ENCODE measurements at regions not wholly inside any gene's neighbourhood (a gene's known extent, or its start where the extent isn't known, plus 50 kb on each side); places are given as distances from the start of the nearest gene placed in this dataset.

DNA sequence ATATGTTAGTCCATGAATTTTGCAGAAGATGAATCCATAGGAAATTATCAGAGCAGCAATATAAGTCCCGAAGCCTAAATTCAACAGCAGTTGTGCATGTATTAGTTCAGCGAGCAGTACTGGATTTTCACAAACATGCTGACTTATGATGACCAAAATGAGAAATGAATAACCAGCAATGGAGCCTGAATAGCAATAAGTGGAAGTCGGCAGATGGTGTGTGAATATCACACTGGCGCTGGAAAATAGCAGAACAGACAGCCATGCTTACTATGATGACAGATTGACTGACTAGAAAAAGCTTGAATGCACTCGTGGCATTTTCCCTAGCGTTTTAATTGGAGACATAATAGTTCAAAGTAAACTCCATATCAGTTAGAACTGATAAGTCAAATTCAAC, 1114.5 kb downstream of the DSC3 start:
- no peak for DNase-seq (ENCODE audit: low read depth in 2 of 2)
- TF ChIP-seq, protein P1, sequence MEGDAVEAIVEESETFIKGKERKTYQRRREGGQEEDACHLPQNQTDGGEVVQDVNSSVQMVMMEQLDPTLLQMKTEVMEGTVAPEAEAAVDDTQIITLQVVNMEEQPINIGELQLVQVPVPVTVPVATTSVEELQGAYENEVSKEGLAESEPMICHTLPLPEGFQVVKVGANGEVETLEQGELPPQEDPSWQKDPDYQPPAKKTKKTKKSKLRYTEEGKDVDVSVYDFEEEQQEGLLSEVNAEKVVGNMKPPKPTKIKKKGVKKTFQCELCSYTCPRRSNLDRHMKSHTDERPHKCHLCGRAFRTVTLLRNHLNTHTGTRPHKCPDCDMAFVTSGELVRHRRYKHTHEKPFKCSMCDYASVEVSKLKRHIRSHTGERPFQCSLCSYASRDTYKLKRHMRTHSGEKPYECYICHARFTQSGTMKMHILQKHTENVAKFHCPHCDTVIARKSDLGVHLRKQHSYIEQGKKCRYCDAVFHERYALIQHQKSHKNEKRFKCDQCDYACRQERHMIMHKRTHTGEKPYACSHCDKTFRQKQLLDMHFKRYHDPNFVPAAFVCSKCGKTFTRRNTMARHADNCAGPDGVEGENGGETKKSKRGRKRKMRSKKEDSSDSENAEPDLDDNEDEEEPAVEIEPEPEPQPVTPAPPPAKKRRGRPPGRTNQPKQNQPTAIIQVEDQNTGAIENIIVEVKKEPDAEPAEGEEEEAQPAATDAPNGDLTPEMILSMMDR (IDR thresholded peaks at IDR 0.05; ENCODE audit: low read depth, low read length), result no peak
- no peak overlapping the region for H3K4me3 ChIP-seq (replicated peaks in 1 of 2; ENCODE audit: low read depth in 2 of 2, low read length in 2 of 2)

DNA sequence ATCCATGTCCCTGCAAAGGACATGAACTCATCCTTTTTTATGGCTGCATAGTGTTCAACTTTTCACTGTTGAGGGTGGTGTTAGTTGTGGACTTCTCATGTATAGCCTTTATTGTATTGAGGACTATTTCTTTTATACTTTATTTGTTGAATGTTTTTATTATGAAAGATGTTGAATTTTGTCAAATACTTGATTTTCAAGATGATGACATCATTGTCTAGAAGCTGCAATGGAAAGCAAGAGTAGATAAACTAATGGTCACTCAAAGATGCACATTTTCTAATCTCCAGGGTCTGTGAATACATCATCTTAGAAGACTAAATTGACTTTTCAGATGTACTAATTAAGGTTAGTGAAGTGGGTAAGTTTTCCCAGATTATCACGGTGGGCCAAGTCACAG, 1117.0 kb downstream of the DSC3 start:
- DNase-seq (ENCODE audit: low read depth in 2 of 2), result no peak
- no peak overlapping the region for H3K4me3 ChIP-seq (replicated peaks in 1 of 2; ENCODE audit: low read depth in 2 of 2, low read length in 2 of 2)
- TF ChIP-seq, protein P1 (IDR thresholded peaks at IDR 0.05; ENCODE audit: low read depth, low read length), result no peak

DNA sequence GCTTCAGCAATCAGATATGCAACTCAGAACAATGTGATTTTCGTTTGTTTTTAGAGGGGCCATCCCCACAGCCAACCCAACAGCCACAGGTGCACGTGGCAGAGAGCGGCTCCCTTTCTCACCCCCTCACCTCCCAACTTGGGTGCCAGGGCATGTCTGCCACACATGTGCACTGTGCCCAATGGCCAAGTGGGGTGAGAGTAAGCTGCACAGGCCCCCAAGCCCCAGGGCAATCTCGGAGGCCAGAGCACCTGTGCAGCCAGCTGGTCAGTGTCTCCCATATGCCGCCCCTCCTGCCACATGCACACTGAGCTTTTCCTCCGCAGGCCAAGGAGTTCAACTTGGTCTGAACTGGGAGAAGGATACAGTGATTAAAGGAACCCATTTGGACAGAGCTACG, 1130.2 kb downstream of the DSC3 start:
- TF ChIP-seq, protein P1 (IDR thresholded peaks at IDR 0.05; ENCODE audit: low read depth, low read length), result no peak
- DNase-seq (ENCODE audit: low read depth in 2 of 2), result no peak
- no peak overlapping the region for H3K4me3 ChIP-seq (replicated peaks in 1 of 2; ENCODE audit: low read depth in 2 of 2, low read length in 2 of 2)

DNA sequence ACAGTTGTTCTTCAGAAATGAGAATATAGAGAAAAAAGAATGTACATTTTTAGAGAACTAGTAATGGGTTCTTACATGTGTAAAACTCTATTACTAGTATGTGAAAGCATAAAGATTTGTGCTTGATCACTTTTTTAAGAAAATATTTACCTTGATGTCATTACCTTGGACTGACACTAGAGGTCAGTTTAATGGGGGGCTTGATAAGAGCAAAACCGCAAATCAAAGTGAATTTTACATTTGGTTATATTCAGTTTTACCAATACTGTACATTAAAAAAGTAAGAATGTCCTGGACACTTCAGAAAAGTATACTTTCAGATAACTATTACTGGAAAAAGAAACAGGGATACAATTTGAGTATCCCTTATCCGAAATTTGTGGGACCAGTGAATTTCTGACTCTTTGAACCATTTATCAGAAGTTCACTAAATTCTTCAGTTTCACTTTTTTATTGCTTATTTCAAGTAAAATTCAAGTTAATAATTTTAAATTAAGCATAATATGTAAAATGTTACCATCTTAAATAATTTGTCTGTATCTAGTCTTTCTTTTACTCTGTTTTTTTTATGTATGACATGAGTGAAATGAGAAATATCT, 1149.5 kb downstream of the DSC3 start:
- TF ChIP-seq, protein P1 (IDR thresholded peaks at IDR 0.05; ENCODE audit: low read depth, low read length), result peak; percentile 55
- no peak overlapping the region for H3K4me3 ChIP-seq (replicated peaks in 1 of 2; ENCODE audit: low read depth in 2 of 2, low read length in 2 of 2)
- DNase-seq (ENCODE audit: low read depth in 2 of 2), result peak; percentile 17 to 20

DNA sequence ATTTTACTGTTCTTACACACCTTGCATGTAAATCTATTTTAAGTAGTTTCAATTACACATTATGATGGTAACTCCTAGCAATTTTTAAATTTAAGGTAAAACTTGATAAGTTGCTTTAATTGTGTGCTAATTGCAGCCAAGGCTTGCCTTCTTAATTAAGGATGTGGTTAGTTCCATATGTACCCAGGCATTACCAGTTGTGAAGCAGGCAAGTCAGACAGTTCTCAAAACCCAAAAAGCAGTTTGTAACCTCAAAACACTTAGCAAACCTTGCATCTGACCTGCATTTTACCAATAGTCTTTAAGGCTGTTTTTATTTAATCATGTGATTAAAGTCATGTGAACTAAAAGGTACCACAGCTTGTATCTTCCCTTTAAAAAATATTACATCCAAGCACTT, 1159.4 kb downstream of the DSC3 start:
- no peak for DNase-seq (ENCODE audit: low read depth in 2 of 2)
- TF ChIP-seq, protein P1 (IDR thresholded peaks at IDR 0.05; ENCODE audit: low read depth, low read length), result no peak
- no peak overlapping the region for H3K4me3 ChIP-seq (replicated peaks in 1 of 2; ENCODE audit: low read depth in 2 of 2, low read length in 2 of 2)

DNA sequence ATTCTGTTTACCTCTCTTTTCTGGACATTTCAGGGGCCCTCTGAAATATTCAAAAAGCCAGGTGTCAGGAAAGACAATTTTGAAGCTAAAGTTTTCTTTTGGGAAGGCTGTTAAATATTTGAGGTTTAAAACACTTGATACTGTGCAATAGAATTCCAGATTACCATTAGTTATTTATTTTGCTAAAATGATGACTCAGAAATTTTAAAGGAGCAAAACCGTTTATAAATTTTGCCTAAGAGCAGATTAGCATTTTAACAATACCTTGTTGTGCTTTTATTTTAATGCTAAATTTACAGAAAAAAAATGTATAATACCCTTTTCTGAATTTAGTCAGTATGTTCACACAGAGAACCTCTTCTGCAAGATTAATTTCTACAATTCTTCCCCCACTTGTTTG, 1159.9 kb downstream of the DSC3 start:
- DNase-seq (ENCODE audit: low read depth in 2 of 2), result no peak
- TF ChIP-seq, protein P1 (IDR thresholded peaks at IDR 0.05; ENCODE audit: low read depth, low read length), result no peak
- H3K4me3 ChIP-seq (replicated peaks in 1 of 2; ENCODE audit: low read depth in 2 of 2, low read length in 2 of 2), result no peak overlapping the region

DNA sequence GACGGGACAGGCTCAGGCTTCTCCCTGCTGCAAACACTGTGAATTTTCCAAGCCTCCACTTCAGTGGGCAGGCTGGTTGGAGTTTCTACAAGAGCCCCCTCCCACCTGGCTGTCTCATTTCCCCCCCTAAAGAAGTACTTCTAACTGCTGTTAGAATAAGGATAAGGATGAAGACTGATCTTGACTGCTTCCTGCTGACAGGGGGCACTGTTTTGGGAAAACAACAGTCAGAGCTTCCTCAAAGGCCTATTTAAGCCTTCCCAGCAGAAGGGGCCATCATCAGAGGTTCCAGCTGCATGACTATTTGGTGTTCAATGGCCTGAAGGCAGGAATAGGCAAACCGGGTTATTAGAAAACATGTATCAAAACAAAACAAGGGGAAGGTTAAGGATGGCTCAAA, 1162.8 kb downstream of the DSC3 start:
- no peak overlapping the region for H3K4me3 ChIP-seq (replicated peaks in 1 of 2; ENCODE audit: low read depth in 2 of 2, low read length in 2 of 2)
- no peak for DNase-seq (ENCODE audit: low read depth in 2 of 2)
- TF ChIP-seq, protein P1 (IDR thresholded peaks at IDR 0.05; ENCODE audit: low read depth, low read length), result no peak
